ENCODE measurements at regions not wholly inside any gene's neighbourhood (a gene's known extent, or its start where the extent isn't known, plus 50 kb on each side); places are given as distances from the start of the nearest gene placed in this dataset.

- 100% methylated on average over 1 of the region's 1 CpG for WGBS, 2 donors
- TF ChIP-seq POLR2A (IDR thresholded peaks at IDR 0.05) (no peak), CTCF (IDR thresholded peaks at IDR 0.05) (no peak)
- Histone ChIP-seq H3K36me3 (ENCODE audit: low read depth, missing control alignments) (no peaks in the 10 kb centered on the region), H3K4me1 (no peaks in the 10 kb centered on the region), H3K27me3 (no peaks in the 10 kb centered on the region), H3K9me3 (no peaks in the 10 kb centered on the region), H3K4me3 (no peak overlapping the region), H3K27ac (no peak overlapping the region)
- DNase-seq: no peak
- intact Hi-C loops (cut with DNase I; ENCODE audit: low total_unique reads): no loop called here
These were observed 184.6 kb downstream of the SNX10 start for GRCh38 chr7:26476271-26476670.

- TF ChIP-seq POLR2A (IDR thresholded peaks at IDR 0.05) (no peak), CTCF (IDR thresholded peaks at IDR 0.05) (no peak)
- DNase-seq: no peak
- 79 to 86% methylated on average over 4 of the region's 4 CpGs for WGBS, 2 donors
- Histone ChIP-seq H3K36me3 (ENCODE audit: low read depth, missing control alignments) (no peaks in the 10 kb centered on the region), H3K4me3 (no peak overlapping the region), H3K27me3 (no peaks in the 10 kb centered on the region), H3K4me1 (no peaks in the 10 kb centered on the region), H3K9me3 (no peaks in the 10 kb centered on the region), H3K27ac (no peak overlapping the region)
- intact Hi-C loops (cut with DNase I; ENCODE audit: low total_unique reads): no loop called here
These were observed 185.8 kb downstream of the SNX10 start for GRCh38 chr7:26477381-26477990.

DNA sequence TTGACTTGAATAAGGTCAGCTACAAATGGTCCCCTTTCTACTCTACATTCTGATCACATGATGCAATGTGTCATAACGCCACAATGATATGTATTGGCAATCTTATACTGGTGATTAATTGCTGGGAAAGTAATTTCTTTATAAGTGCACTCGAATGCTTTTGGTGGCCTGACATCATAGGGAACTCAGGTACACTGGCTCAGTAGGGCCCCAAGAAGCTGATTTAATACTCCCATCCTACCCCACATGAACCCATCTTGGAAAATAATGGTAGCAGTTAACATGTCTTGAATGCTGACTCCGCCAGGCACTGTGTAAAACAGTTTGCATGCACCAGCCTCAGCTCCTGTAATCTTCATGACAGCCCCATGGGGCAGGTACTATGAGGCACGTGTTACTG lies 186.9 kb downstream of the SNX10 start:
- TF ChIP-seq CTCF (IDR thresholded peaks at IDR 0.05) (no peak), POLR2A (IDR thresholded peaks at IDR 0.05) (no peak)
- H3K27me3 ChIP-seq: no peaks in the 10 kb centered on the region
- intact Hi-C loops (cut with DNase I; ENCODE audit: low total_unique reads): no loop called here
- DNase-seq: no peak
- H3K4me3 ChIP-seq: no peak overlapping the region
- no peaks in the 10 kb centered on the region for H3K36me3 ChIP-seq (ENCODE audit: low read depth, missing control alignments)
- 90 to 91% methylated on average over 4 of the region's 4 CpGs for WGBS, 2 donors
- no peaks in the 10 kb centered on the region for H3K4me1 ChIP-seq
- no peak overlapping the region for H3K27ac ChIP-seq
- no peaks in the 10 kb centered on the region for H3K9me3 ChIP-seq

DNA sequence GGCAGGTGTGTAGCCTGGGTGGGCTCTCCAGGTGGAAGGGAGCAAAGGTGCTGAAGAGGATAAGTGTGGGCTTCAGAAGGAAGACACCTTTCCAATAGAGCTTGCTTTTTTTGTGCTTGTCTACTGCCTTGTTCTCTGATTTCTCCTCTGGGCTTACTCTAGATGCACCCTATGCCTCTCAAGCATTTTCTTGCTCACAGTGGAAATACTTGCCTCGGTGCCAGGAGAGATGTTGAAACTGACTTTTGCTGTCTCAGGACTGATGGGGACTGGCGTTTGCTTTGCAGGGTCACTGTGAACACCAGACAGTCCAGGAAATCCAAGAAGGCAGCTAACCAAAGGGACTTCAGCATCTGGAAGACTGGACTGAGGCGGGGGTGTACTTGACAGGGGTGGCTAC lies 187.9 kb downstream of the SNX10 start:
- TF ChIP-seq POLR2A (IDR thresholded peaks at IDR 0.05): no peak
- TF ChIP-seq CTCF (IDR thresholded peaks at IDR 0.05): no peak
- H3K36me3 ChIP-seq (ENCODE audit: low read depth, missing control alignments): no peaks in the 10 kb centered on the region
- DNase-seq: no peak
- H3K27ac ChIP-seq: no peak overlapping the region
- WGBS, 2 donors: 86 to 89% methylated on average over 3 of the region's 3 CpGs
- no peaks in the 10 kb centered on the region for H3K9me3 ChIP-seq
- H3K27me3 ChIP-seq: no peaks in the 10 kb centered on the region
- H3K4me3 ChIP-seq: no peak overlapping the region
- intact Hi-C loops (cut with DNase I; ENCODE audit: low total_unique reads): no loop called here
- H3K4me1 ChIP-seq: no peaks in the 10 kb centered on the region

GRCh38 chr7:26480156-26480555 lies 188.5 kb downstream of the SNX10 start:
- Histone ChIP-seq H3K27me3 (no peaks in the 10 kb centered on the region), H3K36me3 (ENCODE audit: low read depth, missing control alignments) (no peaks in the 10 kb centered on the region), H3K27ac (no peak overlapping the region), H3K9me3 (no peaks in the 10 kb centered on the region), H3K4me3 (no peak overlapping the region), H3K4me1 (no peaks in the 10 kb centered on the region)
- WGBS, 2 donors: 79 to 81% methylated on average over 9 of the region's 9 CpGs
- intact Hi-C loops (cut with DNase I; ENCODE audit: low total_unique reads): no loop called here
- no peak for DNase-seq
- TF ChIP-seq CTCF (IDR thresholded peaks at IDR 0.05) (no peak), POLR2A (IDR thresholded peaks at IDR 0.05) (no peak)

Data from testis (tissue), 2 donors.